SU-DHL-6 (cell line): ENCODE measurements at regions not wholly inside any gene's neighbourhood (a gene's known extent, or its start where the extent isn't known, plus 50 kb on each side); places are given as distances from the start of the nearest gene placed in this dataset.

Experiments used
- CTCF ChIP-seq: fragments of 200-600 bp; sonication (generic); IDR thresholded peaks from one replicate; pipeline ENCODE4 v1.5.1; 2017; ENCODE audit warnings: antibody characterized with exemption, mild to moderate bottlenecking, low read length, moderate library complexity; ENCODE audit not compliant: insufficient read depth, poor library complexity, severe bottlenecking
- EZH2phosphoT487 ChIP-seq: fragments of 200-600 bp; sonication (generic), shearing (Covaris generic); conservative IDR thresholded peaks from 2 replicates; pipeline ENCODE4 v1.6.1; 2018; ENCODE audit warnings: mild to moderate bottlenecking, antibody characterized with exemption, low read length, moderate library complexity, mixed read lengths

- TF ChIP-seq EZH2phosphoT487 (no peak), CTCF (no peak)
Measured at GRCh38 chr5:97434021-97434420, 251.0 kb upstream of the RIOK2 start.
